Neural cell (in vitro differentiated cells): ENCODE measurements at regions not wholly inside any gene's neighbourhood (a gene's known extent, or its start where the extent isn't known, plus 50 kb on each side); places are given as distances from the start of the nearest gene placed in this dataset.

Experiments
- CTCF ChIP-seq: fragments of 450-650 bp; IDR thresholded peaks from 2 replicates; pipeline ENCODE4 v1.5.1; 2014; ENCODE audit warnings: antibody characterized with exemption, mild to moderate bottlenecking, moderate library complexity; ENCODE audit not compliant: poor library complexity, severe bottlenecking
- REST ChIP-seq: IDR thresholded peaks from 2 replicates; pipeline ENCODE4 v1.6.1; 2012; ENCODE audit warnings: borderline replicate concordance

- TF ChIP-seq REST (no peak), CTCF (no peak)
These were observed 123.9 kb downstream of the RDH14 start for GRCh38 chr2:18436503-18437005.
